HG02943 (cell line): ENCODE measurements at regions not wholly inside any gene's neighbourhood (a gene's known extent, or its start where the extent isn't known, plus 50 kb on each side); places are given as distances from the start of the nearest gene placed in this dataset.
A peak's percentile ranks its signal among the peaks of the same experiment; 100 is the strongest.

Experiments used
- ATAC-seq: cut with Tn5 transposase; IDR thresholded peaks from one replicate; pipeline ENCODE4 v1.9.1; 2021; ENCODE audit warnings: mild to moderate bottlenecking, low read depth, moderate library complexity; ENCODE audit not compliant: unreplicated experiment

GRCh38 chr3:152703245-152703890 is 131.6 kb upstream of the P2RY1 start:
- ATAC-seq = no peak

GRCh38 chr3:152706991-152707713 is 127.8 kb upstream of the P2RY1 start:
- ATAC-seq = no peak

- ATAC-seq = no peak
These were observed 125.3 kb upstream of the P2RY1 start for GRCh38 chr3:152709659-152710058.

- no peak for ATAC-seq
These were observed 124.4 kb upstream of the P2RY1 start for GRCh38 chr3:152710549-152710948.

GRCh38 chr3:152713989-152714388 is 120.9 kb upstream of the P2RY1 start:
- ATAC-seq = no peak

GRCh38 chr3:152714507-152714906 is 120.4 kb upstream of the P2RY1 start:
- no peak for ATAC-seq

GRCh38 chr3:152717252-152717651 is 117.7 kb upstream of the P2RY1 start:
- ATAC-seq = no peak

GRCh38 chr3:152718810-152719209 is 116.1 kb upstream of the P2RY1 start:
- ATAC-seq = no peak

GRCh38 chr3:152719264-152719663 is 115.7 kb upstream of the P2RY1 start:
- ATAC-seq = no peak

GRCh38 chr3:152720951-152721718 is 113.8 kb upstream of the P2RY1 start:
- ATAC-seq = no peak

GRCh38 chr3:152724270-152724669 is 110.7 kb upstream of the P2RY1 start:
- no peak for ATAC-seq

GRCh38 chr3:152728231-152728980 is 106.5 kb upstream of the P2RY1 start:
- ATAC-seq = no peak

GRCh38 chr3:152729906-152730305 is 105.0 kb upstream of the P2RY1 start:
- no peak for ATAC-seq

GRCh38 chr3:152731511-152731910 is 103.4 kb upstream of the P2RY1 start:
- no peak for ATAC-seq

GRCh38 chr3:152733584-152734119 is 101.3 kb upstream of the P2RY1 start:
- ATAC-seq = no peak

GRCh38 chr3:152737021-152737908 is 97.7 kb upstream of the P2RY1 start:
- peak; percentile 99 for ATAC-seq

- no peak for ATAC-seq
These were observed 96.3 kb upstream of the P2RY1 start for GRCh38 chr3:152738656-152739055.

- ATAC-seq = no peak
These were observed 92.3 kb upstream of the P2RY1 start for GRCh38 chr3:152742368-152743347.
